ENCODE measurements at regions not wholly inside any gene's neighbourhood (a gene's known extent, or its start where the extent isn't known, plus 50 kb on each side); places are given as distances from the start of the nearest gene placed in this dataset.

- DNase-seq: no peak
- in situ Hi-C loops (cut with MboI; ENCODE audit: low pct_unique_long_range_greater_than_20kb, low sequenced_read_pairs): no loop called here
Observed at GRCh38 chr6:88295663-88296062, 129.5 kb upstream of the CNR1 start.

DNA sequence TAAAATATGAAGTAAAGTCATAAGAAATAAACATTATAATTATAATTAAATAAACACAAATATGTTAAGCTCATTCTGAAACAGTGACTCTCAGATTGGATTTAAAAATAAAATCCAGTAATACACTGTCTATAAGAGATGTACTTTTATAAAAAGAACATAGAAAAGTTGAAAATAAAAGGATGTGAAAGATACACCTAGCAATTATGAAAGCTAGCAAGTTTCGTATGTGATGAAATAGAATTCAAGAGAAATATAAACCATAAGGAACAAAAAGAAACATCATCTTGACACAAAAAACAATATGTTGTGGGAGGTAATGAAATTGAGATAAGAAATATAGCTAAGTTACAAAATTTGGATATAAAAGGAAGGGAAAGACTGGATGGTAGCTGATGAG is 128.6 kb upstream of the CNR1 start:
- in situ Hi-C loops (cut with MboI; ENCODE audit: low pct_unique_long_range_greater_than_20kb, low sequenced_read_pairs): no loop called here
- DNase-seq: no peak

DNA sequence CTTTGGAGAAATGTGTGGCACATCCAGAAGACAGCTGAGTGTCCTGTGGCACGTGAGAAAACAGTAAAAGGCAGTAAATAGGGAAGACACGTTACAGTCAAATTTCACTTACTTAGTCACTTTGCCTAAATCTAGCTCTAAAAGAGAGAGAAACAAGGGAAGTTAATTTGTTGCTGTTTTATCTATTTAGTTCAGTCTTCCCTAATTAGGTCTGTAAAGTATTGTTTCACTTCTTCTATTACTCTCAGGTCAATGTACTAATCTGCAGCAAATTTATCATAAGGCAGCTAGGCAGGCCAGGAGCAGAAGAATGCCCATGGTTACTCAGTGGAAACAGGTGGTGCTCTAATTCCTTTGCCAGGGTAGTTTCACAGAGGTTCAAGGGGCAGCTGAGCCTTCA is 124.3 kb upstream of the CNR1 start:
- no peak for DNase-seq
- in situ Hi-C loops (cut with MboI; ENCODE audit: low pct_unique_long_range_greater_than_20kb, low sequenced_read_pairs): no loop called here

DNA sequence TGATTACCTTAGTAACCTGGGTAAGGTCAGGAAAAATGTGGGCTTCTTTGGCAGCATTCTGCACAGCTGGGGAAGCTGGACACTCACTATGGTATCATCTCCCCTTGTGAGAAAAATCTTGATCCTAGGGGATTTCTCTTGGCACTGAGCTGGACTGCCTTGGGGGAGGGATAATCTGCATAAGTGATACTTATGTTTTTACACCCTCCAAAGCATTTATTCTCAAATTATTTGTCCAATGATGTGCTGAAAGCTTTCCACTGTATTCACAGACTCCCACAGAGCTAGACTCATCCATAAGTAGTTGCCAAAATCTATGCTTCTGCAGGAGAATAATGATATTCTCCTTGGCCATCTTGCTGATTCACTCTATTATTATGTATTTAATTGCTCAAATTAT is 121.5 kb upstream of the CNR1 start:
- DNase-seq: no peak
- in situ Hi-C loops (cut with MboI; ENCODE audit: low pct_unique_long_range_greater_than_20kb, low sequenced_read_pairs): no loop called here

DNA sequence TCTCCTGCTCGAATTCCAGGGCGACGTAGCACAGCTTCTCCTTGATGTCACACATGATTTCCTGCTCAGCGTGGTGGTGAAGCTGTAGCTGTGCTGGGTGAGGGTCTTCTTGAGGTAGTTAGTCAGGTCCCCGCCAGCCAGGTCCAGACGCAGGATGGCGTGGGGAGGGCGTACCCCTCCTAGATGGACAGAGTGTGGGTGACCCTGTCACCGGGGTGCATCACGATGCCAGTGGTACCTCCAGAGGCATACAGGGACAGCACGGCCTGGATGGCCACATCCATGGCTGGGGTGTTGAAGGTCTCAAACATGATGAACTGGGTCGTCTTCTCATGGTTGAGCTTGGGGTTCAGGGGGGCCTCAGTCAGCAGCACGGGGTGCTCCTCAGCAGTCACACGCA is 110.2 kb upstream of the CNR1 start:
- in situ Hi-C loops (cut with MboI; ENCODE audit: low pct_unique_long_range_greater_than_20kb, low sequenced_read_pairs): no loop called here
- no peak for DNase-seq

DNA sequence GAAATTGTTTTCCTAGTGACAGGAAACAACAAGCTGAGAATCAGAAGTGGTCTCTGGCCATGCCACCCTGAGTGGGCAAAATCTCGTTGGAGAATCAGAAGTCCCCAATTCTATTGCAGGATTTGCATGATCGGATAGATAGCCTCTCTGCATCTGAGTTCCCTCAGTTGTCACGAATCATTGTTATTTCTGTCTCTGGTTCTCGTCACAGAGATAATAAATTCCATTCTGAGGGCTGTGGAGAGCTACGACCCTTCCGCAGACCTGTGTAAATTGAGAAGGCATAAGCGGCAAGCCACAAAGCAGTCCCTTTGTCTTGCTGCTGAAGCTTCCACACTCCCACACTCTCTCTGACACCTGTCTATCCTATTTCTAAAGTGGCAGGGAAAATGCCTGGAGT is 102.4 kb upstream of the CNR1 start:
- DNase-seq: no peak

DNA sequence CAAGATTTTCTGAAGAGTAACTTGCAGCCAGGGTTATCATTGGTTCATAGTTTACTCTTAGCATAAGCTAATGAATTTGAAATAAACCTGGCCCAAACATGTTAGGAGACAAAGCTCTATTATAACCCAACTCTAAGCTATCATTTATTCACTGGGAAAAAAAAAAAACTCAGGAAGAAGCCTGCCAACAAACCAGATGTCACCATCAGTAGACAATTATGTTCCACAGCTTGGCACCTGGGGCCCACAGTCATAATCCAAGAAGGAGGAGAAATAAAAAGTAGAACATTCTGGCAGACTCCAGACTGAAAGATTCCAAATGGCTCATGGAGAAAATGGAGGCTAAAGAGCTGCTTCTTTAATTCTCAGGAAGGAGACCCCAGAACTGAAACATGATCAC is 100.0 kb upstream of the CNR1 start:
- DNase-seq: no peak

More for the DNA sequence above, 102.4 kb upstream of the CNR1 start:
- in situ Hi-C loops (cut with MboI; ENCODE audit: low pct_unique_long_range_greater_than_20kb, low sequenced_read_pairs): no loop called here

DNA sequence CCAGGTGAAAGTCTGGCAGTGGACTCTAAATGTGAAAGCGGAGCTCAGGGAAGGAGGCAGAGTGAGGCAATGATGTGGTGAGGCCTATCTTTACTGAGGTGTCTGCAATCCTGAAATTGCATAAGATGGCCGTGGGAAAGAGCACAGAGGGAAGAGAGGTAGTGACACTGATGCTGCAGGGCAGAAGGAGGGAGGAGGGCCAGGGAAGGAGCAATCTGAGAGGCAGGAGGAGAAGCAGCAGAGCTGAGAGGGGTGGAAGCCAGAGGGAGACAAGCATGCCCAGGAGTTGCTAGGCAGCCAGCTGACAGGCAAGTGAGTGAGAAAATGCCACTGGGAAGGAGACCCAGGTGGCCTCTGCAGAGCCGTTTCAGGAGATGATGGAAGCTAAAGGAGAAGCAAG is 97.4 kb upstream of the CNR1 start:
- in situ Hi-C loops (cut with MboI; ENCODE audit: low pct_unique_long_range_greater_than_20kb, low sequenced_read_pairs): no loop called here
- no peak for DNase-seq

More for the DNA sequence above, 100.0 kb upstream of the CNR1 start:
- in situ Hi-C loops (cut with MboI; ENCODE audit: low pct_unique_long_range_greater_than_20kb, low sequenced_read_pairs): no loop called here

DNA sequence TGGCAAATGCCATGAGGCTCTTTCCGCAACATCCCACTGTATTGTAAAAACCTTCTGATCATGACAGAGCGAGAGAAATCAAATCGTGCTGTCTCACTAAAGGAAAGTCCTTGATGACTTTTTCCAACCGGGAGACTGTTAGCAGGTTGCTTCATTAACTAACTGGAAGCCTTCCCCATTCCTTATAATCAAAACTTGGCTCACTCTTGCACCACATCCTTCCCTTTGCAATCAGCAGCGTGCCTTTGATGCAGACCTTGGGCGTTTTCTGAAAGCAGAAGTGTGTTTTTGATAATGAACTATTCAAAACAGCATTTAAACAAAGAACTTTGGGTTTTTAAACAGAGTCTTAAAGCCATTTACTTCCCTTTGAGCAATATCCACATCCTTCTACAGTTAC is 96.2 kb upstream of the CNR1 start:
- no peak for DNase-seq
- in situ Hi-C loops (cut with MboI; ENCODE audit: low pct_unique_long_range_greater_than_20kb, low sequenced_read_pairs): no loop called here

DNA sequence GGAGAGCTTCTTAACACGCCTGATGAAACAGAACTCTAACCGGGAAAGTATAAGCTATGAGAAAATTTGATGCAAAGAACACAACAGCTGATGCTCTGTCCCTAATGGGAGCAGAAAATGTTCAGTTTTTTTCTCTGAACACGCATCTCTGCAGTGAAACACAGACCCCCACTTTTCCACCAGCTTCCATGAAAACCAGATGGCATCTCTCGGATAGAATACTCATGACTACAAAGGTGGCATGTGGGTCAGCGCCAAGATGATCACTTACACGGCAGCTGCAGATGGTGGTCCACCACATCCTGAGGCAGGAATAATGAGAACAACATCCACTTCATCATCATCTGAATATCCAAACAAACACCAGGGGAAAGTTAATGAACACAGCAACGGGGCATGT is 85.2 kb upstream of the CNR1 start:
- no peak for DNase-seq
- in situ Hi-C loops (cut with MboI; ENCODE audit: low pct_unique_long_range_greater_than_20kb, low sequenced_read_pairs): no loop called here

GRCh38 chr6:88248709-88249321 is 82.7 kb upstream of the CNR1 start:
- no peak for DNase-seq
- in situ Hi-C loops (cut with MboI; ENCODE audit: low pct_unique_long_range_greater_than_20kb, low sequenced_read_pairs): no loop called here

GRCh38 chr6:88246654-88247053 is 80.5 kb upstream of the CNR1 start:
- in situ Hi-C loops (cut with MboI; ENCODE audit: low pct_unique_long_range_greater_than_20kb, low sequenced_read_pairs): no loop called here

DNA sequence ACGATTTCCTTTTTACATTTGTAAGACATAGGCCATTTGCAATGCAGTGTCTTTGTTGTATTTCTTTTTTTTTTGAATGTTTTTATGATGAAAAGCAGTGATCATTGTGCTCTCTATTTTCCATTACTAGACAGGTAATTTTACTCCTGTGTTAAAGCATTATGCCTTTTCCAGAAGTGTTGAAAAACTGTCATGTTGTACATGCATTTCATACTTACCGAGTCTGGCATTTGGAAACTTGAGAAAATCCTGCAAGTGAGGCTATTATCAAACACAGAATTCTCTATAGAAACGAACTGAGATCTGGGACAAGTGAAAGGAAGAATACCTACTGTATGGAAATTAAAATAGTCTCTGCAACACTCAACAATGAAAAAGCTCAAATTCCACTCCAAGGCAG is 78.6 kb upstream of the CNR1 start:
- no peak for DNase-seq
- in situ Hi-C loops (cut with MboI; ENCODE audit: low pct_unique_long_range_greater_than_20kb, low sequenced_read_pairs): no loop called here

More at GRCh38 chr6:88246654-88247053, 80.5 kb upstream of the CNR1 start:
- DNase-seq: no peak

- in situ Hi-C loops (cut with MboI; ENCODE audit: low pct_unique_long_range_greater_than_20kb, low sequenced_read_pairs): no loop called here
- no peak for DNase-seq
Observed at GRCh38 chr6:88238901-88239300, 72.8 kb upstream of the CNR1 start.

DNA sequence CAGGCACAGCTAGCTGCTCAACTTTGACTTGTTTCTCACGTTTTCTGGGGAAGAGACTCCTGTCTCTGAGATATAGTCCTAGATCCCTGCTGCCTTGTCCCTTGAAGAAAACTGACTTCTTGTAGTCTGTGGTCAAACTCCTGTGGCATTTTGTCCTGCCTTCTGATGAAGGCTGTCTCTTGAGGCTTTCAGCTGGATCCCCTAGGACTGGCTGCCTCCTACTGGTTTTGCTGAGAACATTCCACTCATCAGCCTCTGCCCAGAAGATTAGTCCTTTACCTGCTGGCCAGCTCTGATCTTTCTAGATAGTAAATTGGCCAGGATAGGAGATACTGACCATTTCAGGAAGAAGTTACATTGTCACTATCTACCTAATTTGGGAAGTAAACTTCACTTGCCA is 71.9 kb upstream of the CNR1 start:
- in situ Hi-C loops (cut with MboI; ENCODE audit: low pct_unique_long_range_greater_than_20kb, low sequenced_read_pairs): no loop called here
- peak; percentile 14 for DNase-seq

DNA sequence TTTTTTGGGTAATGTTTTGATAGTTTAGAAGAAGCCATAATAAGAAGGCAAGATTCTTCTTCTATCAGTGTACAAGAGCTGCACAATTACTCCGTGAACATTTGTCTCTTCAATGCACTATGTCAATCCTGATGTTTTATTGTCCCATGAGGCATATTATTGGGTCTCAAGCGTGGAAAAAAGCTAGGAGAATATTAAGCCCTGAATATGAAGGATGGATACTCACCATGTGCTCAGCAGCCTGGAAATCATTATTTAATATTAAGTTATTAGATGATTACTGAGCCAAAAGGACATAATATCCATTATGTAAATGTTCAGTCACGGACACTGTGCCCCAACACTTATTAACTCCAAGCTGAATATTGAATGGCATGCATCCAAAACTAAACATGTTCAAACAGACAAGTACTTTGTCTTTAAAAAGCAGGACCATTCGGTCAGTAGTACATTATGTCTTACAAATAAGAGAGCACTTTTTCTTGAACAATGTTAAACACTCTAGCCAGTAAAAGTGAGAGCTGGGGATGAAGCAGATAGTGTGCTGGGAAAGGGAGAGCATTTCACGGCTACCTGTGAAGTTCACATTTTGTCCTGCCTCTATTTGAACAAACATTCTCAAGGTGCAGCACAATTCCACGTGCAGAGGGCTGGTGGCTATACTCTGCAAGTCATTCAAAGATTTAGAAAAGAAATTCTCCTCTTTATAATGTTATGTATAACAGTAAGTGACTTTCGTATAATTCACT is 70.6 kb upstream of the CNR1 start:
- DNase-seq: no peak
- in situ Hi-C loops (cut with MboI; ENCODE audit: low pct_unique_long_range_greater_than_20kb, low sequenced_read_pairs): no loop called here

DNA sequence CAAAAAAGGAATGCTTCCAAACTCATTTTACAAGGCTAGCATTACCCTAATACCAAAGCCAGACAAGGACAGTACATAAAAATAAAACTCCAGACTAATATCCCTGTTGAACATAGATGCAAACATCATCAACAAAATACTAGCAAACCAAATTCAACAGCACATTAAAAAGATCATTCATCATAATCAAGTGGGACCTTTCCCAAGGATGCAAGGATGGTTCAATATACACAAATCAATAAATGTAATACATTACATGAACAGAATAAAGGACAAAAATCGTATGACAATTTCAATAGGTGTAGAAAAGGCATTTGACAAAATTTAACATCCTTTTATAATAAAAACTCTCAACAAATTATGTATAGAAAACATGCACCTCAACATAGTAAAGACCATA is 66.6 kb upstream of the CNR1 start:
- in situ Hi-C loops (cut with MboI; ENCODE audit: low pct_unique_long_range_greater_than_20kb, low sequenced_read_pairs): no loop called here
- no peak for DNase-seq

DNA sequence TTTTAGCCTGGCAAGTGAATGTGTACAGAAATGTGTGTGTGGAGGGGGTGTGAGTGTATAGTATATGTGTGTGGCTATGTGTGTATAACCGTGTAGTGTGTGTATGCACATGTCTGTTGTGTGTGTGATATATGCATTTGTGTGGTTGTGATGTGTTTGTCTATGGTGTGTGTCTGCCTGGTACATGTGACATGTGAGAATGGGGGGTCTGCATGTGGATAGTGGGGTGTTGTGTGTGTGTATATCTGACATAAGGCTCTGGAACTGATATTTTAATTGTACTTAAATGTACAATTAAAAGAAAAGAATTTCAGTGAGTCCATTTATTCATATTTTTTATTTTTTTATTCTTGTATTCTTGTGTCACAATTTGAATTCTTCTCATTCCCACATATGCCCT is 57.2 kb upstream of the CNR1 start:
- in situ Hi-C loops (cut with MboI; ENCODE audit: low pct_unique_long_range_greater_than_20kb, low sequenced_read_pairs): no loop called here
- DNase-seq: no peak

DNA sequence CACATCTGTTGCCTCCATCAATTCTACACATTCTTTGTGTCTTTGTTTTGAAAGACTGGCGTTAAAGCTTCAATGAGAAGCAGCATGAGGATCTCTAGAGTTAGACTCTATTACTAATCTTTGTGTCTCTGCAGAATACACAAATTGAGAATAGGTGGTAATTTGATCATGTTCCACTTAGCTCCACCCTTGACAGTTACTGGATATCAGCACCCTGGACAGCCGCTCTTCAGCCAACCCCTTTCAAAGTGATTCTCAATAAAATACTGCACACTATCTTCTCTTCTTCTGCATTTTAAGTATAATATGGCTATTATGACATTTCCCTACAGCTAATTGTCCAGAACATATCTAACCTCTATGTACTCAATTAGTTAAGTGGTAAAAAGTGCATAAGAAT is 54.3 kb upstream of the CNR1 start:
- peak; percentile 17 for DNase-seq
- in situ Hi-C loops (cut with MboI; ENCODE audit: low pct_unique_long_range_greater_than_20kb, low sequenced_read_pairs): no loop called here

DNA sequence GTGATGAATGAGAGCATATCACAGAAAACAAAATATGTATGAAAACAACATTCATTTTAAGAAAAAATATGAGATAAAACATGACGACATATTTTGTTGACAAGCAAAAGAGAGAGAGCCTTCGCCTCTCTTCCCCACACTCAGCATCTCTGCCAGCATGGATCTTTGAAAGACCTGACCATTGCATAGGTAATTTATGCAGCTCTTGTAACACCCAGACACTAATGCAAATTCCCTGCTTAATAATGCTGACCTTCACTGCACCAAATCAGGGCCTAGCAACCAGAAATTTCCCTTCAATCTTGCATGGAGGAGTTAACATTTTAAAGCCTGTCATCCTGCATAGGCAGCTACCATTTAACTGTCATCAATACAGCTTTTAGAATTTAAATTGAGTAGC is 50.0 kb upstream of the CNR1 start:
- in situ Hi-C loops (cut with MboI; ENCODE audit: low pct_unique_long_range_greater_than_20kb, low sequenced_read_pairs): no loop called here
- DNase-seq: no peak
